ENCODE measurements at regions not wholly inside any gene's neighbourhood (a gene's known extent, or its start where the extent isn't known, plus 50 kb on each side); places are given as distances from the start of the nearest gene placed in this dataset.

DNA sequence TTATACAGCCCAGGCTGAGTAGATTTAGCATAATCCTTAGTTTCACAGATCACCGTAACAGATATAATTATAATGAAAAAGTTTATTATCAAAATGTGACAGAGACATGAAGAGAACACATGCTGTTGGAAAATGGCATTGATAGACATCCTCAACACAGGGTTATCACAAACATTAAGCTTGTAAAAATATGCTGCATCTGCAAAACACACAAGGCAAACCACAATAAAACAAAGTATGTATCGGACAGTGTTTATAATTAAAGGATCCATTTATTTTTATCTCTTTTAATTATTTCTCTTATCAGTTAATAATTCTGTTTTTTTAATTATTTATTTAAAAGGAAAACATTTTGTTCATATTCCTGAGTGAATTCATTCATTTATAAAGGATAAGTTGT lies 829.9 kb upstream of the CDH9 start:
- TF ChIP-seq, protein P1, sequence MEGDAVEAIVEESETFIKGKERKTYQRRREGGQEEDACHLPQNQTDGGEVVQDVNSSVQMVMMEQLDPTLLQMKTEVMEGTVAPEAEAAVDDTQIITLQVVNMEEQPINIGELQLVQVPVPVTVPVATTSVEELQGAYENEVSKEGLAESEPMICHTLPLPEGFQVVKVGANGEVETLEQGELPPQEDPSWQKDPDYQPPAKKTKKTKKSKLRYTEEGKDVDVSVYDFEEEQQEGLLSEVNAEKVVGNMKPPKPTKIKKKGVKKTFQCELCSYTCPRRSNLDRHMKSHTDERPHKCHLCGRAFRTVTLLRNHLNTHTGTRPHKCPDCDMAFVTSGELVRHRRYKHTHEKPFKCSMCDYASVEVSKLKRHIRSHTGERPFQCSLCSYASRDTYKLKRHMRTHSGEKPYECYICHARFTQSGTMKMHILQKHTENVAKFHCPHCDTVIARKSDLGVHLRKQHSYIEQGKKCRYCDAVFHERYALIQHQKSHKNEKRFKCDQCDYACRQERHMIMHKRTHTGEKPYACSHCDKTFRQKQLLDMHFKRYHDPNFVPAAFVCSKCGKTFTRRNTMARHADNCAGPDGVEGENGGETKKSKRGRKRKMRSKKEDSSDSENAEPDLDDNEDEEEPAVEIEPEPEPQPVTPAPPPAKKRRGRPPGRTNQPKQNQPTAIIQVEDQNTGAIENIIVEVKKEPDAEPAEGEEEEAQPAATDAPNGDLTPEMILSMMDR (IDR thresholded peaks at IDR 0.05) = no peak
- TF ChIP-seq POLR2A (IDR thresholded peaks at IDR 0.05) = no peak

All from Peyer's patch (tissue), 4 donors.